Ureter (tissue), 1 donor: ENCODE measurements at regions not wholly inside any gene's neighbourhood (a gene's known extent, or its start where the extent isn't known, plus 50 kb on each side); places are given as distances from the start of the nearest gene placed in this dataset.

Experiments used
- DNase-seq: peaks from one replicate; pipeline ENCODE4 v3.0.0-alpha.2; 2020; ENCODE audit warnings: low spot score
- donor health status: DM: yes; HTN: yes; CAD: no.

DNA sequence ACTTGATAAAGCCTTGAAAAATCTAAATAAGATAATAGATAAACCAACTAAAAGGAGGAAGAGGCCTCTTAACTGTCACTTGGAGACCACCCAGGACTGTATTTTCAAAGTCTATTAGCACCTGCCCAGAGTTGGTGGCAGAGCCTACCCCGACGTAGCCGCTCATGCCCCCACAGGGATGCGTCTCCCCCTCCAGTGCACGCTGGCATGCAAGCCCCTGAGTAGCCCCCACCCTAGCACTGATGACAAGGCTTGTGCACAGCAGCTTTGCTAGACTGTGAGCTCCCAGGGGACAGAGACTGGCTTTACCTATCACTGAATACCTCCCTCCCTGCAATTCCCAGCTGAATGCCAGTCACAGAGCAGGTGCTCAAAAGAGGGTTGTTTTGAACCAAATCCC is 54.1 kb upstream of the HES1 start:
- no peak for DNase-seq

DNA sequence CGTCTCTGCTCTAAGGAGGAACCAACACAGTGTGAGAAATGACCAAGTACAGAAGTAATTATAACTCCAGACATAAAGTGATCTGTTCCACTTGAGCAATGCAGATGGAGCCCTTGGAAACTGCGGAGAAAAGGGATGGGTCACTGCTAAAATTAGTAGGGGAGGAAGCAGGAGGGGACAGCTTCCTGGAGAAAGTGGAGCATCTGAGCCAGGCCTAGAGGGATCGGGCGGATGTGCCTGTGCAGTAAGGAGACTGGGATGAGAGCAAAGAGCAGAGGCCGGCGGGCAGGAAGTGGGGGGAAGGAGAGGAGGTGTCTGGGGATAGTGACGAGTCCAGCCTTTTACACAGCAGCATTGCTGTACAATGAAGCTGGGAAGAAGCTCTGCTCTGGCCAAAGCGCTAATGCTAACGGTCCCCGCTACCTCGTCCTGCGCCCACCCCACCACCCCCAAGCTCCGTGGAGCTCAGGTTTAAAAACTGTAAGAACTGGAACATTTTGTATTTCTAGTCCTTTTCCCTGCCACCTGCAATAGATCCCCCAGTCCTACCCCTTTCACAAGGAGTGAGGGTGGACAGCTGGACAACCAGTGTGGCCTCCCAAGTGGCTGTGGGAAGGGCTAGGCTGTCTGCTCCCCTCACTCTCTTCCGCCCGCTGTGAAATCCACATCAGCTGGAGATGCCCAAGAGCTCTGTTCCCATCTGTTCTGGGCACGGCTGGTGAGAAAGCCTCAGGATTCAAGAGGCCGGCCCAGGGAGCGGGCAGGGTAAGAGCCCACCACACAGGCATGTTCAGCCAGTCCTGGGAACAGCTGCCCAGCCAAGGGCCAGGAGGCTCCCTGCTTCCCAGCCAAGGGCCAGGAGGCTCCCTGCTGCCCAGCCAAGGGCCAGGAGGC is 53.0 kb upstream of the HES1 start:
- no peak for DNase-seq

DNA sequence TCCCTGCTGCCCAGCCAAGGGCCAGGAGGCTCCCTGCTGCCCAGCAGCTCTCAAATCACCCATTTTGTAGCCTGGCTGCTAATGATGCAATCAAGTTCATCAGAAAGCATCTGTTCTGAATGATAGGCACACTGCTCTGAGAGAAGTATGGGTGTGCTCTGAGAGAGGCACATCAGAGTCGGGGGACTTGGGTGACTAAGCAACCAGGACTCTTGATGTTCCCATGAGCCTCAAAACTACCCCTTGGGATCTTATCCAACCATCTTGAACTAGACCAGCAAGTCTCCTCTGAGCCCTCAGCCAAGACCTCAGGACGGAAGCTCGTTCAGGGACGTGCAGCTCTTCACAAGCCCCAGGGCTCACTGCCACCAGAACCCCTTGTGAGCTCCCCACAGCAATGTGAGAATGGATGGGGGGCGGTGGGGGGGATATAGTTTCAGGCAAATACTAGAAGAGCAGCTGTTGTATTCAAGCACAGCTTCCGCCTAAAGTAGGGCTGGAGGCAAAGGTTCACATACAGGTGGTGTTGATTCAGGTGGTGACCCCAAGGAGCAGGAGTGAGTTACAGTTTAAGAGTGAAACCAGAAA is 52.2 kb upstream of the HES1 start:
- DNase-seq: no peak

DNA sequence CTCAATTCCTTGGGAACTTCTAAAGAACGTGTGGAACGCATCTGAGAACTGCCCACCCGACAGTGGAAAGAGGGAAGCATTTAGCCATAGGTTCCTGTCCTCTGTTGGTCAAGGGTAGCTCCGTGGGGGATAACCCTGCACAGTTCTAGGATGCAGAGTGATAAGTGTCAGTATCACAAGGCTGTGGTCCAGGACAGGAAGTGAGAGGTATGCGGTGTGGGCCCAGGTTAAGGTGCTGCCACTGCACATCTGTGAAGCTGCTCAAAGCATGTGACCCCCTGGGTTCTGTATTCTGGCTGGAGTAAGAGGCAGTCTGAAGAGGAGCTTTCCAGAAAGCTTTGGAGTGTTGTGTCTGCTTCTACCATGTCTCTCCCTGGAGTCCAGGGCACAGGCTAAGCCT is 51.7 kb upstream of the HES1 start:
- DNase-seq: no peak
